ENCODE measurements at regions not wholly inside any gene's neighbourhood (a gene's known extent, or its start where the extent isn't known, plus 50 kb on each side); places are given as distances from the start of the nearest gene placed in this dataset.

- no peak for FAIRE-seq
These were observed 1126.4 kb upstream of the C9orf72 start for GRCh38 chr9:28699632-28700031.

GRCh38 chr9:28707616-28708015 lies 1134.3 kb upstream of the C9orf72 start:
- no peak for FAIRE-seq
- no peak for DNase-seq (ENCODE audit: low spot score)

More at GRCh38 chr9:28699632-28700031, 1126.4 kb upstream of the C9orf72 start:
- DNase-seq (ENCODE audit: low spot score): no peak

GRCh38 chr9:28714188-28714587 lies 1140.9 kb upstream of the C9orf72 start:
- FAIRE-seq: no peak

GRCh38 chr9:28718226-28718625 lies 1144.9 kb upstream of the C9orf72 start:
- no peak for FAIRE-seq
- DNase-seq (ENCODE audit: low spot score): no peak

More at GRCh38 chr9:28714188-28714587, 1140.9 kb upstream of the C9orf72 start:
- no peak for DNase-seq (ENCODE audit: low spot score)

GRCh38 chr9:28720746-28721145 lies 1147.5 kb upstream of the C9orf72 start:
- DNase-seq (ENCODE audit: low spot score) (no peak), FAIRE-seq (no peak)

- FAIRE-seq: no peak
These were observed 1156.8 kb upstream of the C9orf72 start for GRCh38 chr9:28730111-28730510.

GRCh38 chr9:28735738-28736342 lies 1162.6 kb upstream of the C9orf72 start:
- no peak for DNase-seq (ENCODE audit: low spot score)
- no peak for FAIRE-seq

More at GRCh38 chr9:28730111-28730510, 1156.8 kb upstream of the C9orf72 start:
- DNase-seq (ENCODE audit: low spot score): no peak

GRCh38 chr9:28741459-28741858 lies 1168.2 kb upstream of the C9orf72 start:
- no peak for FAIRE-seq
- no peak for DNase-seq (ENCODE audit: low spot score)

GRCh38 chr9:28747351-28747985 lies 1174.2 kb upstream of the C9orf72 start:
- no peak for FAIRE-seq
- DNase-seq (ENCODE audit: low spot score): no peak

- FAIRE-seq: no peak
- DNase-seq (ENCODE audit: low spot score): no peak
These were observed 1176.9 kb upstream of the C9orf72 start for GRCh38 chr9:28750136-28750535.

GRCh38 chr9:28758341-28758740 lies 1185.1 kb upstream of the C9orf72 start:
- FAIRE-seq: no peak
- DNase-seq (ENCODE audit: low spot score): no peak

- DNase-seq (ENCODE audit: low spot score): no peak
- no peak for FAIRE-seq
These were observed 1185.7 kb upstream of the C9orf72 start for GRCh38 chr9:28758971-28759370.

GRCh38 chr9:28762167-28762566 lies 1188.9 kb upstream of the C9orf72 start:
- FAIRE-seq: no peak
- no peak for DNase-seq (ENCODE audit: low spot score)

GRCh38 chr9:28764532-28764931 lies 1191.3 kb upstream of the C9orf72 start:
- FAIRE-seq: no peak

GRCh38 chr9:28770226-28770625 lies 1196.9 kb upstream of the C9orf72 start:
- no peak for DNase-seq (ENCODE audit: low spot score)
- FAIRE-seq: no peak

More at GRCh38 chr9:28764532-28764931, 1191.3 kb upstream of the C9orf72 start:
- no peak for DNase-seq (ENCODE audit: low spot score)

- DNase-seq (ENCODE audit: low spot score) (no peak), FAIRE-seq (no peak)
These were observed 1197.5 kb upstream of the C9orf72 start for GRCh38 chr9:28770827-28771226.

GRCh38 chr9:28774433-28775235 lies 1201.4 kb upstream of the C9orf72 start:
- peak; percentile 13 for DNase-seq (ENCODE audit: low spot score)
- no peak for FAIRE-seq

GRCh38 chr9:28779243-28779642 lies 1206.0 kb upstream of the C9orf72 start:
- FAIRE-seq (no peak), DNase-seq (ENCODE audit: low spot score) (no peak)

GRCh38 chr9:28781481-28781880 lies 1208.2 kb upstream of the C9orf72 start:
- no peak for DNase-seq (ENCODE audit: low spot score)
- no peak for FAIRE-seq

GRCh38 chr9:28782630-28783029 lies 1209.3 kb upstream of the C9orf72 start:
- DNase-seq (ENCODE audit: low spot score) (no peak), FAIRE-seq (no peak)

- DNase-seq (ENCODE audit: low spot score): no peak
- FAIRE-seq: no peak
These were observed 1219.4 kb upstream of the C9orf72 start for GRCh38 chr9:28792716-28793115.

GRCh38 chr9:28799876-28800275 lies 1226.6 kb upstream of the C9orf72 start:
- FAIRE-seq (no peak), DNase-seq (ENCODE audit: low spot score) (no peak)

Measured in urothelium cell line (cell line).